HepG2 (cell line): ENCODE measurements at regions not wholly inside any gene's neighbourhood (a gene's known extent, or its start where the extent isn't known, plus 50 kb on each side); places are given as distances from the start of the nearest gene placed in this dataset.

Experiments
- ATF1 ChIP-seq: IDR thresholded peaks from 2 replicates; pipeline ENCODE4 v1.6.1; 2016; ENCODE audit warnings: mild to moderate bottlenecking, control low read depth
- FOXP1 ChIP-seq, 2 experiments: fragments of 450-650 bp in 1 of 2; IDR thresholded peaks; 2 replicates each; pipeline ENCODE4 v1.6.1; 2017 to 2018; ENCODE audit warnings: antibody characterized with exemption in 1 of 2
- HMG20A ChIP-seq: IDR thresholded peaks from 2 replicates; pipeline ENCODE4 v1.6.1; 2016; ENCODE audit warnings: borderline replicate concordance
- TOE1 ChIP-seq: sonication (generic); formaldehyde crosslinking; IDR thresholded peaks from 2 replicates; pipeline ENCODE4 v1.4.0; 2020; ENCODE audit warnings: mild to moderate bottlenecking, missing genetic modification reagents
- ZFY ChIP-seq: sonication (generic); formaldehyde crosslinking; IDR thresholded peaks from 2 replicates; pipeline ENCODE4 v1.4.0; 2020; ENCODE audit warnings: missing genetic modification reagents
- ZNF776 ChIP-seq: sonication (generic); formaldehyde crosslinking; IDR thresholded peaks from 2 replicates; pipeline ENCODE4 v1.4.0; 2020; ENCODE audit warnings: mild to moderate bottlenecking, missing genetic modification reagents
- TF ChIP-seq, protein P1 (sequence below): sonication (generic); formaldehyde crosslinking; IDR thresholded peaks from 2 replicates; pipeline ENCODE4 v1.5.1; 2020; ENCODE audit warnings: missing genetic modification reagents, mild to moderate bottlenecking, borderline replicate concordance
- TF ChIP-seq, protein P2 (sequence below): sonication (generic); formaldehyde crosslinking; IDR thresholded peaks from 2 replicates; pipeline ENCODE4 v1.5.0; 2020; ENCODE audit warnings: mild to moderate bottlenecking, missing genetic modification reagents, moderate library complexity

DNA sequence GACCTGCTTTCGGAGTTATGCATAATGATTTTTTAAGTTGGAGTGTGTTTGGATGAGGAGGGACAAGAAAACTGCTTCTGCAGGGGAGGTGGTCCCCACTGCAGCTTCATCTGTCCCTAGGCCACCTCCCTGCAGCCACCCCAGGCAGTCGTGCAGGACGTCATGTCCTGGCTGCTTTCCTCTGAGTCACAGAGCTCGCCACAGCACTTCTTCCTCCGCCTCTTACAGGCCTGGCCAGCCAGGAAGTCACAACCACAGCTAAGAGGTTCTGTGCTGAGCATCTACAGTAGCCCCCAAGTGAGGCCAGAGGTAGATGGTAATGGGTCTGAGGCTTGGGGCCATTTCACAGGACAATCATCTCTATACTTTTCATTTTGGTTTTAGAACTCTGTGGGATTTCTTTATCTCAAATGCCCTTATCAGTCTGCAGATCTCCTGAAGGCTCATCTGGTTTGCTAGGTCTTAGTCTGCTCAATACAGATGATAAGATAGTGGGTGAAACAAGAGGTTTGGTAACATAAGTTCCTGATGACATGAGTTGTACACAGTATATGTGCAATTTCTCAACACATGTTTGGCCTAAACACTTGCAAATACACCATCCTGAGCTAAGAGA lies 106.4 kb downstream of the ARF6 start:
- TF ChIP-seq FOXP1 (IDR thresholded peaks at IDR 0.05): no peak
- TF ChIP-seq FOXP1 (CRISPR knock-in tag; IDR thresholded peaks at IDR 0.05): no peak
- TF ChIP-seq TOE1 (CRISPR knock-in tag): no peak
- TF ChIP-seq, protein P1, sequence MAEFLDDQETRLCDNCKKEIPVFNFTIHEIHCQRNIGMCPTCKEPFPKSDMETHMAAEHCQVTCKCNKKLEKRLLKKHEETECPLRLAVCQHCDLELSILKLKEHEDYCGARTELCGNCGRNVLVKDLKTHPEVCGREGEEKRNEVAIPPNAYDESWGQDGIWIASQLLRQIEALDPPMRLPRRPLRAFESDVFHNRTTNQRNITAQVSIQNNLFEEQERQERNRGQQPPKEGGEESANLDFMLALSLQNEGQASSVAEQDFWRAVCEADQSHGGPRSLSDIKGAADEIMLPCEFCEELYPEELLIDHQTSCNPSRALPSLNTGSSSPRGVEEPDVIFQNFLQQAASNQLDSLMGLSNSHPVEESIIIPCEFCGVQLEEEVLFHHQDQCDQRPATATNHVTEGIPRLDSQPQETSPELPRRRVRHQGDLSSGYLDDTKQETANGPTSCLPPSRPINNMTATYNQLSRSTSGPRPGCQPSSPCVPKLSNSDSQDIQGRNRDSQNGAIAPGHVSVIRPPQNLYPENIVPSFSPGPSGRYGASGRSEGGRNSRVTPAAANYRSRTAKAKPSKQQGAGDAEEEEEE (CRISPR knock-in tag): no peak
- TF ChIP-seq ATF1 (CRISPR knock-in tag): no peak
- no peak for TF ChIP-seq HMG20A
- TF ChIP-seq ZNF776: no peak
- TF ChIP-seq, protein P2, sequence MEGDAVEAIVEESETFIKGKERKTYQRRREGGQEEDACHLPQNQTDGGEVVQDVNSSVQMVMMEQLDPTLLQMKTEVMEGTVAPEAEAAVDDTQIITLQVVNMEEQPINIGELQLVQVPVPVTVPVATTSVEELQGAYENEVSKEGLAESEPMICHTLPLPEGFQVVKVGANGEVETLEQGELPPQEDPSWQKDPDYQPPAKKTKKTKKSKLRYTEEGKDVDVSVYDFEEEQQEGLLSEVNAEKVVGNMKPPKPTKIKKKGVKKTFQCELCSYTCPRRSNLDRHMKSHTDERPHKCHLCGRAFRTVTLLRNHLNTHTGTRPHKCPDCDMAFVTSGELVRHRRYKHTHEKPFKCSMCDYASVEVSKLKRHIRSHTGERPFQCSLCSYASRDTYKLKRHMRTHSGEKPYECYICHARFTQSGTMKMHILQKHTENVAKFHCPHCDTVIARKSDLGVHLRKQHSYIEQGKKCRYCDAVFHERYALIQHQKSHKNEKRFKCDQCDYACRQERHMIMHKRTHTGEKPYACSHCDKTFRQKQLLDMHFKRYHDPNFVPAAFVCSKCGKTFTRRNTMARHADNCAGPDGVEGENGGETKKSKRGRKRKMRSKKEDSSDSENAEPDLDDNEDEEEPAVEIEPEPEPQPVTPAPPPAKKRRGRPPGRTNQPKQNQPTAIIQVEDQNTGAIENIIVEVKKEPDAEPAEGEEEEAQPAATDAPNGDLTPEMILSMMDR (CRISPR knock-in tag): no peak
- TF ChIP-seq ZFY (CRISPR knock-in tag): no peak
